Lung (tissue), 12 donors: ENCODE measurements at regions not wholly inside any gene's neighbourhood (a gene's known extent, or its start where the extent isn't known, plus 50 kb on each side); places are given as distances from the start of the nearest gene placed in this dataset. TPM values are rescaled to one million over a fixed set of nuclear protein-coding genes. Genes with fewer than 3 reads are reported as not detected.
"Not testable (repeated sequence)": the region's sequence is repeated elsewhere in the genome, so short reads cannot be mapped to it uniquely, and the experiment has no call there.

Experiments
- ATAC-seq: fragments of 200-7000 bp; cut with Tn5 transposase; one replicate; pipeline ENCODE4 v1.9.1; 2020; ENCODE audit warnings: moderate number of reproducible peaks; ENCODE audit not compliant: insufficient read depth, low FRiP score
- DNase-seq, 3 donors: peaks; one replicate each; pipeline ENCODE4 v3.0.0-alpha.2; 2013 to 2017
- H3K27ac ChIP-seq, 2 donors: one replicate each; pipeline ENCODE4 v1.5.1; 2013; ENCODE audit warnings: mild to moderate bottlenecking in 2 of 2, moderate library complexity in 2 of 2, control low read depth in 1 of 2, inconsistent platforms in 1 of 2, low read depth in 1 of 2, low read length in 1 of 2
- H3K27me3 ChIP-seq, 3 donors: one replicate each; pipeline ENCODE4 v1.5.1; 2013; ENCODE audit warnings: low read length in 2 of 3; ENCODE audit not compliant: control insufficient read depth in 3 of 3, insufficient read depth in 3 of 3
- H3K36me3 ChIP-seq, 4 donors: one replicate each; pipeline ENCODE4 v1.5.1; 2013; ENCODE audit warnings: low read length in 4 of 4, mild to moderate bottlenecking in 1 of 4, moderate library complexity in 1 of 4; ENCODE audit not compliant: control insufficient read depth in 4 of 4, insufficient read depth in 4 of 4
- H3K4me1 ChIP-seq, 5 donors: one replicate each; pipeline ENCODE4 v1.5.1; 2013; ENCODE audit warnings: low read length in 5 of 5, mild to moderate bottlenecking in 2 of 5, moderate library complexity in 1 of 5; ENCODE audit not compliant: control insufficient read depth in 5 of 5, insufficient read depth in 5 of 5
- H3K4me3 ChIP-seq: one replicate; pipeline ENCODE4 v1.5.1; 2013; ENCODE audit warnings: mild to moderate bottlenecking, control low read depth, moderate library complexity
- H3K9ac ChIP-seq, 2 donors: one replicate each; pipeline ENCODE4 v1.5.1; 2013; ENCODE audit warnings: low read length in 2 of 2, control low read depth in 1 of 2; ENCODE audit not compliant: insufficient read depth in 1 of 2
- H3K9me3 ChIP-seq, 4 donors: one replicate each; pipeline ENCODE4 v1.5.1; 2013; ENCODE audit warnings: low read length in 3 of 4, mild to moderate bottlenecking in 1 of 4, moderate library complexity in 1 of 4; ENCODE audit not compliant: control insufficient read depth in 4 of 4, insufficient read depth in 3 of 4
- CTCF ChIP-seq: IDR thresholded peaks from 2 replicates; pipeline ENCODE4 v1.5.1; 2012; ENCODE audit warnings: mild to moderate bottlenecking; ENCODE audit errors: control extremely low read depth, extremely low read depth
- WGBS, 2 donors: extraction: QIAGEN DNeasy Blood & Tissue Kit; methylation state at CpG; one replicate each; pipeline ENCODE4 v1.1.7; 2013; 5-methylcytosine and 5-hydroxymethylcytosine counted together
- small RNA-seq: library from RNA; depleted of rRNA; stranded (forward); fragments of <200 nt; gene quantifications from one replicate; pipeline ENCODE3, GENCODE V24; 2014; ENCODE audit warnings: low replicate concordance
- donor health status: control.
- donor health status: control.
- donor health status: Bipolar disorder and iron deficiency.
- donor health status: healthy.
- donor health status: DM: yes; HTN: yes; CAD: no.

DNA sequence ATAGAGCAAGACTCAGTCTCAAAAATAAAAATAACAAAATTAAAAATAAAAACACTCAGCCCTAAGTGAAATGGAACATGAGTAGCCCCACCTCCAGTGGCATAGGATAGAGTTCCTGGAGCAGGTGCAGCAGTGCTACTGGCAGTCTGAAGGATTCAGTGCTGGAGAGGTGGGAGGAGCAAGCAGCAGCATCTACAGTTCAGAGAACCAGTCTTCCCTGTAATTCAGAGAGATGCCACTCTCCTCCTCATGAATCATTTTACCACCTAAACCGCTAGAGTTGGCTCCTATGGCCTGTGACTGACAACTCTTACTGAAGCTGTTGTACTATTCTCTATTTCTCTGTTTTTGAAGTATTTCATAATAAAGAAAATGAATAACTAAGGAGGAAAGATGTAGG is 56.0 kb upstream of the SMURF2 start:
- no peak overlapping the region for H3K4me3 ChIP-seq
- peaks cover 0 to 5% (median 4%) of the 10 kb centered on the region in 5 donors for H3K4me1 ChIP-seq
- H3K9me3 ChIP-seq, result no peaks in the 10 kb centered on the region
- H3K27me3 ChIP-seq, result no peaks in the 10 kb centered on the region
- WGBS, 2 donors, result 71 to 93% methylated on average over 1 of the region's 1 CpG
- no peak overlapping the region for H3K9ac ChIP-seq
- DNase-seq, result no peak
- no peak for TF ChIP-seq CTCF
- no peak overlapping the region for H3K27ac ChIP-seq
- no peaks in the 10 kb centered on the region for H3K36me3 ChIP-seq
- ATAC-seq, result no peak

DNA sequence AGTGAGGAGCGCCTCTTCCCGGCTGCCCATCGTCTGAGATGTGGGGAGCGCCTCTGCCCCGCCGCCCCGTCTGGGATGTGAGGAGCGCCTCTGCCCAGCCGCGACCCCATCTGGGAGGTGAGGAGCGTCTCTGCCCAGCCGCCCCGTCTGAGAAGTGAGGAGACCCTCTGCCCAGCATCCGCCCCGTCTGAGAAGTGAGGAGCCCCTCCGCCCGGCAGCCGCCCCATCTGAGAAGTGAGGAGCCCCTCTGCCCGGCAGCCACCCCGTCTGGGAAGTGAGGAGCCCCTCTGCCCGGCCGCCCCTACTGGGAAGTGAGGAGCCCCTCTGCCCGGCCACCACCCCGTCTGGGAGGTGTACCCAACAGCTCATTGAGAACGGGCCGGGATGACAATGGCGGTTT is 54.4 kb upstream of the SMURF2 start:
- H3K9ac ChIP-seq, H3K36me3 ChIP-seq, H3K4me1 ChIP-seq, H3K27me3 ChIP-seq, DNase-seq, H3K9me3 ChIP-seq, H3K27ac ChIP-seq, ATAC-seq, H3K4me3 ChIP-seq: not testable (repeated sequence)
- 99 to 100% methylated on average over 11 to 24 of the region's 27 CpGs for WGBS, 2 donors

DNA sequence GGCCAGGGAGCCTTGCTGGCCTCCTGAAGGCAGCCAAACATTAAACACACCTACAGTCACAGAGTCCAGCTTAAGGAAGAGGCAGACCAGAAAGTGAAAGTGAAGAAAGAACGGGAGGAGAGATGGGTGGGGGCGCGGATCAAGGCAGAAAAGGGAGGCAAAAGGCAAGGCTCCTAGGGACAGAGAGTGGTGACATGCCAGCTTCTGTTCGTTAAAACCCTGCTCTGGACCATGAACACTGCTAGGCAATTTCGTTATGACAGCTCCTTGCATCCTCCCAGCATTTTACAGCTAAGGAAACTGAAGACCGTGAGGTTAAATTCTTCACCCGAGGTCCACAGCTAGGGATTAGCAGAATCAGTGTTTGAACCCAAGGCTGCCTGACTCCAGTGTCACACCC is 51.7 kb upstream of the SMURF2 start:
- H3K27me3 ChIP-seq, H3K36me3 ChIP-seq, DNase-seq, H3K9me3 ChIP-seq, H3K4me3 ChIP-seq, H3K9ac ChIP-seq: not testable (repeated sequence)
- peak; percentile 20 for ATAC-seq
- Histone ChIP-seq H3K27ac (peak overlapping the region in 1 of 2 donors; percentile 28), H3K4me1 (peaks cover 0 to 15% (median 9%) of the 10 kb centered on the region in 5 donors)
- WGBS, 2 donors, result 20 to 42% methylated on average over 7 of the region's 7 CpGs

- not testable (repeated sequence) for H3K4me3 ChIP-seq, H3K9me3 ChIP-seq, H3K36me3 ChIP-seq, H3K27me3 ChIP-seq, H3K9ac ChIP-seq, DNase-seq
- Histone ChIP-seq H3K4me1 (peaks cover 0 to 19% (median 15%) of the 10 kb centered on the region in 5 donors), H3K27ac (peak overlapping the region in 1 of 2 donors; percentile 52)
- ATAC-seq, result peak; percentile 58
- 24 to 37% methylated on average over 10 of the region's 11 CpGs for WGBS, 2 donors
Measured at GRCh38 chr17:64712557-64713351, 50.6 kb upstream of the SMURF2 start.

Small RNA genes lying in the stretch of these regions (small RNA-seq; reads per million reads assigned to genes)
- not detected for gene AC103810.3
- gene BPTFP1, result not detected
- gene MINOS1P2, result not detected
- not detected for gene MIR6080
